HAP-1 (cell line): ENCODE measurements at regions not wholly inside any gene's neighbourhood (a gene's known extent, or its start where the extent isn't known, plus 50 kb on each side); places are given as distances from the start of the nearest gene placed in this dataset.
A peak's percentile ranks its signal among the peaks of the same experiment; 100 is the strongest.
"Not testable (repeated sequence)": the region's sequence is repeated elsewhere in the genome, so short reads cannot be mapped to it uniquely, and the experiment has no call there.

ENCODE experiments used
- DNase-seq, 2 experiments: peaks; one replicate each; pipeline ENCODE4 v3.0.0-alpha.2; 2016 to 2020; ENCODE audit warnings: low spot score in 2 of 2
- H3K27me3 ChIP-seq: fragments of 250-450 bp; sonication (Bioruptor Pico); 2 replicates; pipeline ENCODE4 v1.5.1; 2020; ENCODE audit warnings: low read depth, mild to moderate bottlenecking, moderate library complexity
- H3K36me3 ChIP-seq: fragments of 250-450 bp; sonication (Bioruptor Pico); replicated peaks from 2 replicates; pipeline ENCODE4 v1.5.1; 2020; ENCODE audit warnings: mild to moderate bottlenecking
- H3K4me1 ChIP-seq: fragments of 250-450 bp; sonication (Bioruptor Pico); 2 replicates; pipeline ENCODE4 v1.5.1; 2020; ENCODE audit warnings: mild to moderate bottlenecking
- H3K4me3 ChIP-seq: fragments of 250-450 bp; sonication (Bioruptor Pico); 2 replicates; pipeline ENCODE4 v1.5.1; 2020; ENCODE audit warnings: mild to moderate bottlenecking, moderate library complexity
- H3K9me3 ChIP-seq: fragments of 250-450 bp; sonication (Bioruptor Pico); 2 replicates; pipeline ENCODE4 v1.5.1; 2020; ENCODE audit warnings: mild to moderate bottlenecking, moderate library complexity
- in situ Hi-C: fragments of 300-500 bp; cut with MboI; formaldehyde crosslinking; loops from 3 replicates; pipeline ENCODE4 v1.14.3; 2020; ENCODE audit warnings: low sequenced_read_pairs, inconsistent platforms, mixed read lengths

DNA sequence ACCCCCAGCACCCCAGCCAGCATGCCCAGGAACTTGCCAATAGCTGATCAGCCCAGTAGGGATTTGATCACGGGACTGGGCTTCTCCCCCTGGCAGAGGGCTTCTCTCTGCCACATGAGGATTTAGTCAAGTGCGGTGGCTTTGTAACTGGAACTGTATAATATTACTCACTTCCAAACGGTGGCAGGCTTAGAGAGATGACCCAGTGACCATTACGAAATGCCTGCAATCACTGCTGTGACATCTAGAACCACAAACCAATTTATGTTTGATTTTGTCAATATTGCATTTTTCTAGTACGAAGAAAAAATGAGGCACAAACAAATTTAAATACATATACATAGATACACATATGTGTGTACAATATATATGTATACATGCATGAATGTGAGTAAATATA lies 192.1 kb downstream of the ERCC6L2 start:
- no peak overlapping the region for H3K4me3 ChIP-seq
- in situ Hi-C loops: no loop called here
- H3K4me1 ChIP-seq: no peaks in the 10 kb centered on the region
- H3K36me3 ChIP-seq: no peaks in the 10 kb centered on the region
- no peak for DNase-seq
- no peaks in the 10 kb centered on the region for H3K27me3 ChIP-seq
- no peaks in the 10 kb centered on the region for H3K9me3 ChIP-seq

DNA sequence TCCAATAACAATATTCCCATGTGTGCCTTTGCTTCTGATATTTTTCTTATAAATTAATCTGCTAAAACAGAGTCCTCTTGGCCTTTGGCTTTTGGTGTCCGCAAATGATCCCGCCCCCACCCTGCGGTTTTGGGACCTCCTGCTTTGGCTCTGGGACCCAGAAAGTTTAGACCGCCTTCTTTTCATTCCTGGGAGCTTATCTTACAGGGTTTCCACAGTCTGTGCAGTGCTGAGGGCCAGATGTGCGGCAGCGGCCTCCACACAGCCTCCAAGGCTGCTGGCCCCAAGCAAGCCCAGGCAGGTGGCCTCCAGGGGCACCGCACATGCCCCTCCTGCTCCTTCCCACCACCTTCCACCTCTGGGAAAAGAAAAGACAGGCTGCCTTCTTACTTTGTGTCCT lies 191.5 kb downstream of the ERCC6L2 start:
- no peaks in the 10 kb centered on the region for H3K9me3 ChIP-seq
- H3K4me3 ChIP-seq: no peak overlapping the region
- H3K36me3 ChIP-seq: no peaks in the 10 kb centered on the region
- no peaks in the 10 kb centered on the region for H3K27me3 ChIP-seq
- in situ Hi-C loops: no loop called here
- DNase-seq: no peak
- H3K4me1 ChIP-seq: no peaks in the 10 kb centered on the region

DNA sequence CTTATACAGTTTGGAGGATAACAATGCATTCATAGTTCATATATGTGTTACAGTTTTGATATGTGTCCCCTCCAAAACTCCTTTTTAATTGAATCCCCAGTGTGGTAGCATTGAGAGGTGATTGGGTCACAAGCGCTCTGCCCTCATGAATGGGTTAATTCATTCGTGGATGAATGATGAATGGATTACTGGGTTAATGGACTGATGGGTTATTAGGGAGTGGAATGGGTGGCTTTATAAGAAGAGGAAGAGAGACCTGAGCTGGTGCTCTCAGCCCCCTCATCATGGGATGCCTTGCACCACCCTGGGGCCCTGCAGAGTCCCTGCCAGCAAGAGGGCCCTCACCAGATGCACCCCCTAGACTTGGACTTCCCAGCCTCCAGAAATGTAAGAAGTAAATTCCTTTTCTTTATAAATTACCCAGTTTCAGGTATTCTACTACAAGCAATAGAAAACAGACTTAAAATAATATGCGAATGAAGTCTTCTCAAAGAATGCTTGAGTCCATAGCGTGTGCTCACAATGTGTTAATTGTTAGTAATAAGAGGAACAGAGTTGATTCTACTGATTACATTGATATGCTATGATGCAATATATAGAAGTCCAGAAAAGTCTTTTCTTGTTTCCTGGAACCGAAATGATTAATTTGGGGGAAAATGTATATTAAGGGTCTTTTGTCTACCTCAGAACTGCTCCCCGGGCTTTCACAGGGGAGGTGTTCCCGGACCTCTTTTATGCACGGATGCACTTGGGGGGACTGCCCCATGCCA lies 190.2 kb downstream of the ERCC6L2 start:
- Histone ChIP-seq H3K9me3 (no peaks in the 10 kb centered on the region), H3K27me3 (no peaks in the 10 kb centered on the region), H3K4me1 (no peaks in the 10 kb centered on the region), H3K36me3 (no peaks in the 10 kb centered on the region), H3K4me3 (no peak overlapping the region)
- DNase-seq: no peak
- in situ Hi-C loops: no loop called here

DNA sequence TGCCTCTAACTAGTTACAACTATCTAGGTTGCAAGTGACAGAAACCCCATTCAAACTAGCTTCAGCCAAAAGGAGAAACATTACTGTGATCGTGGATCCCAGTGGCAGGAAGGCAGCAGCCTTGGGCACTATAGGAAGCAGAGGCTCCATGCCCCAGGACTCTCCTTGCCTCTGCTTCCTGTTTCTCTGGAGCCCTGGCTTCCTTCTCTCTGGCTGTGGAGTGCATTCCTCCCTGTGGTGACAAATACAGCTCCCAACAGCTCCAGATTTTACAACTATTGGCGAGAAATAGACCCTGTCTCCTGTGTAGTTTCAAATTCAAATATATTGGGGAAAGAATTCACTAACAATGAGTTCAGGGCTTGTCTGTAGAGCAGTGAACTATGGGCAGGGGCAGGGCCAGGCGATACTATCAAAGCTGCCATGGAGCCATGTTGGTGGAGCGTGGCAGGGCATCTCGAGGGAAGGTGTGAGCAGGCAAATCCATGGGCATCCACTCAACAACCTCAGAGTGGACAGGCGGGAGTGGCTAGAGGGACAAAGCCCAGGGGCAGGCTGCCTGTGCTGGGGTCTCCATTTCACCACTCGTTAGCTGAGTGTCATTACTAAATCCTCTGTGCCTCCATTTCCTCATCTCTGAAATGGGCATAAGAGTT lies 189.5 kb downstream of the ERCC6L2 start:
- Histone ChIP-seq H3K36me3 (no peaks in the 10 kb centered on the region), H3K9me3 (no peaks in the 10 kb centered on the region), H3K27me3 (no peaks in the 10 kb centered on the region), H3K4me1 (no peaks in the 10 kb centered on the region), H3K4me3 (no peak overlapping the region)
- in situ Hi-C loops: no loop called here
- no peak for DNase-seq

DNA sequence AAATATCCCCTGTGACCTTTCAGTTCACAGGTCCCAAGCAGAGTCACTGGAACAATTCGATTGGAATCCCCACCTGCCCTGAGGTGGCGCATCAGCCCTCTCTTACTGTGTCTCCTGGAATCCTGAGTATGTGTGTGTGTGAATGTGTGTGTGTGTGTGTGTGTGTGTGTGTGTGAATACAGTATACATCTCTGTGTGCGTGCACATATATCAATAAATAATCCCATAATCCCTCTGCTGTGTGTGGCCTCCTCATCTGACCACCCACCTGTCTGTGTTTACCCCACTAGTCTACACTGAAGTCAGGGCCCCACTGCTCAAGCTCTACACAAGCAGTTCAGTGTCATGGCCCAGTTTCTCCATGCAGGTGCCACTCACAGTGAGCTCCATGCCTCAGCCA lies 187.4 kb downstream of the ERCC6L2 start:
- no peaks in the 10 kb centered on the region for H3K4me1 ChIP-seq
- H3K36me3 ChIP-seq: no peaks in the 10 kb centered on the region
- H3K27me3 ChIP-seq: no peaks in the 10 kb centered on the region
- no peak overlapping the region for H3K4me3 ChIP-seq
- no peak for DNase-seq
- in situ Hi-C loops: no loop called here
- no peaks in the 10 kb centered on the region for H3K9me3 ChIP-seq

DNA sequence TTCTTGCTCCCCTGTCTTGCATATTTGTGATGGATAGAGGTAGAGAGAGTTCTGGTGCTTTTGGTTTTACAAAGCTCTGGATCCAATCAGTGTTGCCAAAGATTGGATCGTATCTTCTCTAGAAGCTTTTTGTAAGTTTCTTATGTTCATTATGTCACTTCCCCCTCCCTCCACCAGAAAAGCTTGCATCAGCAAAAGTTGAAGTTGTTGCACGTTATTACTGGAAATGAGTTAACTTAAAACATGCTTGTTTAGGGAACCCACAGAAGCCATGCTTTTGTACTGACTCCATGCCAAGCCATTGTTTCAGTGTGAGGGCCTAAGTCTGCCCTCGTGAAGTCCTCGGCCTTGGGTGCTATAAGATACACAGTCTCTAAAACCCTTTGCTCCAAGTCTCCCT lies 186.5 kb downstream of the ERCC6L2 start:
- in situ Hi-C loops: no loop called here

DNA sequence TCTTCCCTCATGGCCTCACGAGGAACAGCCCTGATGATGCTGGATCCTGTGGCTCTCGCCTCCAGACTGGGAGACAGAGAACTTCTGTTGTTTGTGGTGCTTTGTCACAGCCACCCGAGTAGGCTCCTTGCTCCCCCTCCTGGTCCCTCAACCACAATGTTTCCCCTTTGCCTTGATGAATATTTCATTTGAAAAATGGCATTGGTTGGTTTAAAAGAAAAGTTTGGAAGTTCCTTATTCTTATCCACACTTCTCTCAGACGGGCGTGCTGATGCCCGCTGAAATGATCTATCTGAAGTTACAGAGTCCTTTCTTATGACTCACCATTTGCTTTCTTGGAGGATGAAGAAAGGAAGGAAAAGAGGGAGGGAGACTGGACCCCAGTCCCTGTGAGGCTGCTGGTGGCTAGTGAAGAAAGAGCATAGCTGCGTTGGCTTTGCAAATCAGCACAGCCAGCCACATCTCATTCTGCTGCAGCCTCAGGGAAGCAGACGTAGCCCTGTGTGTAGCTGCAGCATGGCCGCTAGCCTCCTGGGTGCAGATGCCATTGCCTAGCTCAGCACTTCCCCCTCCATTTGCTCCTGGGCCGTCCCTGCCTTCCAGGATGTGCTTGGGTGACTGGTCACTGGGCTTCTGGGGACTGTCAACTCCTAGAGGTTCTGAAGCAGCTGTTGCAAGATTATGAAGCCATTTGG lies 185.9 kb downstream of the ERCC6L2 start:
- Histone ChIP-seq H3K27me3 (no peaks in the 10 kb centered on the region), H3K36me3 (no peaks in the 10 kb centered on the region), H3K4me1 (no peaks in the 10 kb centered on the region), H3K9me3 (no peaks in the 10 kb centered on the region), H3K4me3 (no peak overlapping the region)
- in situ Hi-C loops: no loop called here
- DNase-seq: peak; percentile 31 to 48

More for the DNA sequence above, 186.5 kb downstream of the ERCC6L2 start:
- no peak for DNase-seq
- H3K27me3 ChIP-seq: no peaks in the 10 kb centered on the region
- no peaks in the 10 kb centered on the region for H3K36me3 ChIP-seq
- H3K9me3 ChIP-seq: no peaks in the 10 kb centered on the region
- no peaks in the 10 kb centered on the region for H3K4me1 ChIP-seq
- no peak overlapping the region for H3K4me3 ChIP-seq

DNA sequence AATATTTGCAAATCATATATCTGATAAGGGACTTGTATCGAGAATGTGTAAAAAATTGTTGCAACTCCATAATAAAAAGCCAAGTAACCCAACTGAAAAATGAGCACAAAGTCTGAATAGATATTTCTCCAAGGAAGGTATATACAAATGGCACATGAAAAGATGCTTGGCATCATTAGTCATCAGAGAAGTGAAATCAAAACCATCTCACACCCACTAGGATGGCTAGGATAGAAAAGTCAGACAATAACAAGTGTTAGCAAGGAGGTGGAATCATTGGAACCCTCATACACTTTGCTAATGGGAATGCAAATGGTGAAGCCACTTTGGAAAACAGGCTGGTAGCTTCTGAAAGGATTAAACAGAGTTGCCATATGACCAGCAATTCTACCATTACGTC lies 182.7 kb downstream of the ERCC6L2 start:
- no peaks in the 10 kb centered on the region for H3K27me3 ChIP-seq
- in situ Hi-C loops: no loop called here
- no peaks in the 10 kb centered on the region for H3K4me1 ChIP-seq
- H3K9me3 ChIP-seq: no peaks in the 10 kb centered on the region
- no peaks in the 10 kb centered on the region for H3K36me3 ChIP-seq
- no peak for DNase-seq
- no peak overlapping the region for H3K4me3 ChIP-seq

DNA sequence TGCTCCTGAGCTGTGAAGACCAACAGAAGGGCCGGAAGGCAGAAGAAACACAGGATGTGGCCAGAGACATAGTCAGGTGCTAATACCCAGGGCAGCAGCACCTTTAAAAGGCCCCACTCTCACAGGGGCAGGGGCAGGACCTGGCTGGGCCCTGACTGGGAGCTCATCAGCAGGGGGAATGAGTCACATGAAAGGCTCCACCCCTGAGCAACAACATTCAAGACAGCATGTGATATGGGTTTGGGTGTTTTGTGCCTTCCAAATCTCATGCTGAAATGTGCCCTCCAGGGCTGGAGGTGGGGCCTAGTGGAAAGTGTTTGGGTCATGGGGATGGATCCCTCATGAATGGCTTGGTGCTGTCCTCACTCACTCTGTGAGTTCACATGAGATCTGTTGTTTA lies 181.7 kb downstream of the ERCC6L2 start:
- no peaks in the 10 kb centered on the region for H3K27me3 ChIP-seq
- no peaks in the 10 kb centered on the region for H3K36me3 ChIP-seq
- H3K9me3 ChIP-seq: no peaks in the 10 kb centered on the region
- no peaks in the 10 kb centered on the region for H3K4me1 ChIP-seq
- in situ Hi-C loops: no loop called here
- H3K4me3 ChIP-seq: no peak overlapping the region
- no peak for DNase-seq

DNA sequence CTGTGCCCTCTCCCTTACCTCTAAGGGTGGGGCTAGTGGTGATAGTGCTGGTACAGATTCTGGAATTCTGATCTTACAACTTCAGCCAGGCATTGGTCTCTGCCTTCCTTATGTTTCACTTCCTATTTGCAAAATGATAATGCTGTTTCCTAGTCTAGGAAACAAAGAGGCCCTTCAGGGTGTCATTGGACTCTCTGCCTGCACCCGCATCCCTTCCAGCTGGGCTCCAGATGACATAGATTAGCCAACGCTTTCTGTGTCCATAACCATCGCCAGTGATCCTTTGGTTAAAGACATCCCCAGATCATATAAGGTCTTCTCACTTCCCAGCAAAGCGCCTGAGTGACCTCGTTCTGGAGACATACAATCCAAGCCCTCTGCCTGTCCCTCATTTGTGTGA lies 180.7 kb downstream of the ERCC6L2 start:
- no peak for DNase-seq
- no peaks in the 10 kb centered on the region for H3K4me1 ChIP-seq
- no peak overlapping the region for H3K4me3 ChIP-seq
- in situ Hi-C loops: no loop called here
- no peaks in the 10 kb centered on the region for H3K36me3 ChIP-seq
- no peaks in the 10 kb centered on the region for H3K27me3 ChIP-seq
- no peaks in the 10 kb centered on the region for H3K9me3 ChIP-seq

DNA sequence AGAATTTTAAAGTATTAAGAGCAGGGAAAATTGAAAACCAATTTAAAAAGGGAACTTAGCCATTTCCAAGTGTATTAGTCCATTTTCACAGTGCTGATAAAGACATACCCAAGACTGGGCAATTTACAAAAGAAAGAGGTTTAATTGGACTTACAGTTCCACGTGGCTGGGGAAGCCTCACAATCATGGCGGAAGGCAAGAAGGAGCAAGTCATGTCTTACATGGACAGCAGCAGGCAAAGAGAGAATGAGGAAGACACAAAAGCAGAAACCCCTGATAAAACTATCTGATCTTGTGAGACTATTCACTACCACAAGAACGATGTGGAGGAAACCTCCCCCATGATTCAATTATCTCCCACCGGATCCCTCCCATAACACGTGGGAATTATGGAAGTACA lies 178.8 kb downstream of the ERCC6L2 start:
- H3K27me3 ChIP-seq, in situ Hi-C loops, H3K36me3 ChIP-seq, DNase-seq, H3K4me1 ChIP-seq, H3K4me3 ChIP-seq, H3K9me3 ChIP-seq: not testable (repeated sequence)

DNA sequence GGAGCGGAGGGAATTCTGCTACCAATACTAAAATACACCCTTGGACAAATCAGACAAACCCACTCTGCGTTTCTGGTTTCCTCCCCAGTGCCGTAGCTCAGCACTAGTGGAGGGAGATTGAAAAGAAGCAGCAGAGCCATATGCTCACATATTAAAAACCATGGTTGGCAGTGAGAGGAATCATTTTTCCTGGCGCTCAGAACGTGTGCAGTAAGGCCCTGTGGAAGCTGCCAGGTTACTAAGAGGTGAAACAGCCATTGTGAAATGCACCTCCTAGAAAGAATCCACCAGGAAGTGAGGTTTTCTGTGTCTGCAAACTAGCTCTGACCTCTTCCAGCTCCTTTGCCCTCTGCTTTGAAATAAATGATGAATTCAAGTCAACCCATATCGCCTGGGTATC lies 177.2 kb downstream of the ERCC6L2 start:
- no peaks in the 10 kb centered on the region for H3K36me3 ChIP-seq
- no peak for DNase-seq
- no peaks in the 10 kb centered on the region for H3K27me3 ChIP-seq
- H3K9me3 ChIP-seq: no peaks in the 10 kb centered on the region
- in situ Hi-C loops: no loop called here
- H3K4me3 ChIP-seq: no peak overlapping the region
- no peaks in the 10 kb centered on the region for H3K4me1 ChIP-seq

DNA sequence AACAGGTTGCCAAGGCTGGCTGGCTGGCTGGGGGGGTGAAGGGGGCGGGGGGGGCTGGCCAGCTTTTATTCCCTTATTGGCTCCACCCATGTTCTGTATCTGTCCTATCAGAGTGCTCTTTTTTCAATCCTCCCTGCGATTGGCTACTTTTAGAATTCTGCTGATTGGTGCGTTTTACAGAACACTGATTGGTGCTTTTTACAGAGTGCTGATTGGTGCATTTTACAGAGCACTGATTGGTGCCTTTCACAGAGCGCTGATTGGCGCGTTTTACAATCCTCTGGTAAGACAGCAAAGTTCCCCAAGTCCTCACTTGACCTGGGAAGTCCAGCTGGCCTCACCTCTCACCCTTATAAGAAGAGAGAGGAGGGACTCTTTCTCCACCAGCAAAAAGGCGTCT lies 175.9 kb downstream of the ERCC6L2 start:
- Histone ChIP-seq H3K4me3 (no peak overlapping the region), H3K36me3 (no peaks in the 10 kb centered on the region), H3K9me3 (no peaks in the 10 kb centered on the region), H3K4me1 (no peaks in the 10 kb centered on the region), H3K27me3 (no peaks in the 10 kb centered on the region)
- no peak for DNase-seq
- in situ Hi-C loops: no loop called here

DNA sequence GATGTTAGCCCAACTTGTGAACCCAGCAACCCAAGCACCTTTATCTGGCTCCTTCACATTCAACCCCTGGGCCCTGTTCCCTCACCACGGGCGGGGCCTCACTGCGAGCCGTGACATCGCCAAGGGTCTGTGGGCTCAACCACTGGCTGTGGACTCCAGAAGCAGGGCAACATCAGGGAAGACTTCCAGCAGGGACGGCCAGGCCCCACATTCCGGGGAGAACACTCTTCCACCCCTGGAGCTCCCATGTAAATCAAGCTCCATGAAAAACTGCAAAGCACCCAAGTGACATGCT lies 175.3 kb downstream of the ERCC6L2 start:
- no peaks in the 10 kb centered on the region for H3K4me1 ChIP-seq
- no peak overlapping the region for H3K4me3 ChIP-seq
- no peak for DNase-seq
- H3K36me3 ChIP-seq: no peaks in the 10 kb centered on the region
- no peaks in the 10 kb centered on the region for H3K9me3 ChIP-seq
- in situ Hi-C loops: no loop called here
- no peaks in the 10 kb centered on the region for H3K27me3 ChIP-seq
